Mesothelial cell of epicardium (in vitro differentiated cells): ENCODE measurements at regions not wholly inside any gene's neighbourhood (a gene's known extent, or its start where the extent isn't known, plus 50 kb on each side); places are given as distances from the start of the nearest gene placed in this dataset.

Experiments used
- DNase-seq, 2 experiments: peaks; one replicate each; pipeline ENCODE4 v3.0.0; 2021; ENCODE audit warnings: low spot score in 2 of 2; ENCODE audit not compliant: unreplicated experiment in 2 of 2
- H3K27ac Mint-ChIP-seq: 2 replicates; pipeline ENCODE4 v1.8.0; 2021; ENCODE audit warnings: mixed read lengths
- H3K27me3 Mint-ChIP-seq: 2 replicates; pipeline ENCODE4 v1.8.0; 2021; ENCODE audit warnings: low read depth, mixed read lengths
- H3K36me3 Mint-ChIP-seq: 2 replicates; pipeline ENCODE4 v1.8.0; 2021; ENCODE audit warnings: mixed read lengths
- H3K4me1 Mint-ChIP-seq: 2 replicates; pipeline ENCODE4 v1.8.0; 2021; ENCODE audit warnings: mixed read lengths
- H3K4me3 Mint-ChIP-seq: 2 replicates; pipeline ENCODE4 v1.8.0; 2021; ENCODE audit warnings: mild to moderate bottlenecking, moderate library complexity, mixed read lengths
- H3K9me3 Mint-ChIP-seq: 2 replicates; pipeline ENCODE4 v1.8.0; 2021; ENCODE audit warnings: mixed read lengths
- TF ChIP-seq, protein P1 (sequence below): fragments of 200-600 bp; sonication (generic); IDR thresholded peaks from one replicate; pipeline ENCODE4 v1.5.0; 2021; ENCODE audit warnings: antibody characterized with exemption; ENCODE audit not compliant: unreplicated experiment

DNA sequence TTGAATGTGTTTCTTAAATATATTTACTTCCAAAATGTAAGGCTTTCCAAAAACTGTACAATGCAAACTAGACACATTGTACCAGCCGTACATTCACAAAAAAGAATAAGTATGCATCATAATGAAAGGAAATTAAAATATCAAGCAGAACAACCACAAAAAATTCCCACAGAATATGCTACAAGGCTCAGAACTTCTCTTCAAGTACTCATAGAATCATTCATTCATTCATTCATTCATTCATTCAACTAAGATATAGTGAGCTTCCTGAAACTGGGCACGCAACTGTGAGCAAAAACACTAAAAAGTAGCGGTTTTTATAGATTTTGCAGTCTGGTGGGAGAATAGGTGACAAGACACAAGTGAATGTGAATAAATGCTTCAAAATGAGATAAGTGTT is 690.1 kb downstream of the KCNA4 start:
- H3K4me1 Mint-ChIP-seq = peaks cover 11% of the 10 kb centered on the region
- no peak overlapping the region for H3K4me3 Mint-ChIP-seq
- no peaks in the 10 kb centered on the region for H3K36me3 Mint-ChIP-seq
- no peak overlapping the region for H3K27ac Mint-ChIP-seq
- H3K27me3 Mint-ChIP-seq = no peaks in the 10 kb centered on the region
- no peak for DNase-seq
- peaks cover 7% of the 10 kb centered on the region for H3K9me3 Mint-ChIP-seq
- TF ChIP-seq, protein P1, sequence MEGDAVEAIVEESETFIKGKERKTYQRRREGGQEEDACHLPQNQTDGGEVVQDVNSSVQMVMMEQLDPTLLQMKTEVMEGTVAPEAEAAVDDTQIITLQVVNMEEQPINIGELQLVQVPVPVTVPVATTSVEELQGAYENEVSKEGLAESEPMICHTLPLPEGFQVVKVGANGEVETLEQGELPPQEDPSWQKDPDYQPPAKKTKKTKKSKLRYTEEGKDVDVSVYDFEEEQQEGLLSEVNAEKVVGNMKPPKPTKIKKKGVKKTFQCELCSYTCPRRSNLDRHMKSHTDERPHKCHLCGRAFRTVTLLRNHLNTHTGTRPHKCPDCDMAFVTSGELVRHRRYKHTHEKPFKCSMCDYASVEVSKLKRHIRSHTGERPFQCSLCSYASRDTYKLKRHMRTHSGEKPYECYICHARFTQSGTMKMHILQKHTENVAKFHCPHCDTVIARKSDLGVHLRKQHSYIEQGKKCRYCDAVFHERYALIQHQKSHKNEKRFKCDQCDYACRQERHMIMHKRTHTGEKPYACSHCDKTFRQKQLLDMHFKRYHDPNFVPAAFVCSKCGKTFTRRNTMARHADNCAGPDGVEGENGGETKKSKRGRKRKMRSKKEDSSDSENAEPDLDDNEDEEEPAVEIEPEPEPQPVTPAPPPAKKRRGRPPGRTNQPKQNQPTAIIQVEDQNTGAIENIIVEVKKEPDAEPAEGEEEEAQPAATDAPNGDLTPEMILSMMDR = no peak

DNA sequence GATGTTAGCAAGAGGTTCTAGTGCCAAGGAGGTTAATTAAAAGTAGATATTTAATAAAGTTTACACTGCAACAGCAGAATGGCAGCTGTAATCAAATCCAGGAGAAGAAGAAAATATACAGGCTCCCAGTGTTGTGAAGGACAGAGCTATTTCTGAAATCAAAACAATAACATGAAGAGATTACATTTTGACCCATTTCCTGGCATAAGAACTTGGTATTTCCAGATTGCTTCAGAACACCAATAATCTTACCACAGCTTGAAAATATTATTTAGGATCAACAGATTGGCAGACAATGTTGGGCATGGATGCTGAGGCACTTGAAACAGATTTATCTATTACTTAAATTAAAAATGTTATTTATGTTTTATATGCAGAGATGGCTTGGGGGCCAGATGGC is 692.5 kb downstream of the KCNA4 start:
- Mint-ChIP-seq H3K4me1 (peaks cover 6% of the 10 kb centered on the region), H3K36me3 (no peaks in the 10 kb centered on the region), H3K9me3 (peaks cover 7% of the 10 kb centered on the region), H3K4me3 (no peak overlapping the region), H3K27me3 (no peaks in the 10 kb centered on the region), H3K27ac (no peak overlapping the region)
- TF ChIP-seq, protein P1 = no peak
- no peak for DNase-seq

DNA sequence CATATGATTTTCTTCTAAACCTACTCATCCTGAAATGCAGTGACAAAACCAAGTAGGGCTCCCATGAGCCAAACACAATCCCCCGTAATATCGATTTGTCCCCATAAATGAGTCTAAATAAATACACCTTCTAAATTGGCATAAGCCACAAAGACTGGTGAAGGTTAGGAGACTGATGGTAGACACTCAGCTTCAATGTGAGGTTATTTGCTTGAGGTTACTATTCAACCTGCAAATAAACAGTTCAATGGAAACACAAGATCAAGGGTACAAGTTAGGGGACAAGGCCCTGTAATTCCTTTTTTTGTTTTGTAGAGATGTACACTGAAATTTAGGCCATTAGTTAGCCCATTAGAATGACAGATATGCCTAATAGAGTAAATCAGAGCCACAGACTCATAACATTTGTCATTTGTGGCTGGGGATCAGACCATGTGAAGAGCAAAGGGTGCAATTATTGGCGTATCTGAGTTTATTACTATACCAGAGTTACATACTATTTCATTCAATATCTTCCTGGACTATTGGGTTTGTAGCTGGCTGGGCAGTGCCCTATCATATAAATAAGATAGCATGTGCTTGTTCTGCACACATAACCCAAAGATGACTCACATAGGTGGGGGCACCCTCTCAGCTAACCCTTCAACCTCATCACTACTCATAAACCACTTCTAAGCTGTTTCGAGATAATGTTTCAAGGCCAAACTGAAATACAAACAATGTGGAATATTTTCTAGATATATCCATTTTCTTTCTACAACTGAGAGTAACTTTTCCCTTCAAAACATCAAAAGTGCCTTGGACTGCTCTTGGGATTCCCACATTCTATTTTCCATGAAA is 695.3 kb downstream of the KCNA4 start:
- Mint-ChIP-seq H3K36me3 (no peaks in the 10 kb centered on the region), H3K27ac (no peak overlapping the region), H3K4me3 (no peak overlapping the region), H3K4me1 (no peaks in the 10 kb centered on the region), H3K9me3 (peaks cover 7% of the 10 kb centered on the region), H3K27me3 (no peaks in the 10 kb centered on the region)
- no peak for DNase-seq
- TF ChIP-seq, protein P1 = no peak

DNA sequence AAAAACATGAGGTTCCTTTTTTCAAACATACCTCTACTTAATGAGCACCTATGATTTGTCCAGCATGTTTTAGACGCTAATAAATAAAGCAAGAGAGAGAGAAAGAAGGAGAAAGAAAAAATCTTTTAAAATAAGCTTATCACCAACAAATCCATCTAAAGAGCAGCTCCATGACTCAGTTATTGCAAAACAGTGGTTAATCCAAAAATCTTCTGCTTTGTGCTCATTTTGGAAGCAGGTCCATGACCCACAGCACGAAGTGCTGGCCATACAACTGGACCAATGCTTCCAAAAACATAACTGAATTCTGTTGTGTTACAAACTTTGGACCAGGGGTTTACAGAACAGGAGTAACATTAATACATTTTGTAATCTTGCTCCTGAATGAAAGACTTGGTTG is 696.6 kb downstream of the KCNA4 start:
- TF ChIP-seq, protein P1 = no peak
- no peaks in the 10 kb centered on the region for H3K4me1 Mint-ChIP-seq
- H3K4me3 Mint-ChIP-seq = no peak overlapping the region
- H3K27me3 Mint-ChIP-seq = no peaks in the 10 kb centered on the region
- no peak overlapping the region for H3K27ac Mint-ChIP-seq
- no peaks in the 10 kb centered on the region for H3K36me3 Mint-ChIP-seq
- DNase-seq = no peak
- H3K9me3 Mint-ChIP-seq = peaks cover 7% of the 10 kb centered on the region

DNA sequence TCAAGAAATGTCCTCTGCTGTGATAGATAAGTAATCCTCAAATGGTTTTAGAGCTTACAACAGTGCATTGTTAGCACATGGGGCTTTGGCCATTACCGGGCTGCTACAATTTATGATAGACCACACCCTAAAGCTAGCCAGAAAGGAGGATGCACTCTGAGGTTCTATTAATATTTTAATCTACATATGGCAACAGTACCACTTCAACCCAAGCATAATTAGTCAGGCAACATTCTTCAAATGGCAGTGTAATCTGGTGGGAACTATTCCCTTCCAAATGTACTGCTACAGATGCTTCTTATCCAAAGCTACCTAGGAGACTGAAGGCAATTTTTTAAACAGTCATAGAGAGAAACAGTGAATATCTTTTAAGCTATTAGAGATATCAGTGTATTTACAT is 697.6 kb downstream of the KCNA4 start:
- no peak overlapping the region for H3K4me3 Mint-ChIP-seq
- H3K27ac Mint-ChIP-seq = no peak overlapping the region
- H3K9me3 Mint-ChIP-seq = peaks cover 7% of the 10 kb centered on the region
- no peaks in the 10 kb centered on the region for H3K4me1 Mint-ChIP-seq
- no peaks in the 10 kb centered on the region for H3K27me3 Mint-ChIP-seq
- TF ChIP-seq, protein P1 = no peak
- DNase-seq = no peak
- H3K36me3 Mint-ChIP-seq = no peaks in the 10 kb centered on the region
